Mammary epithelial cell (primary cell): ENCODE measurements at regions not wholly inside any gene's neighbourhood (a gene's known extent, or its start where the extent isn't known, plus 50 kb on each side); places are given as distances from the start of the nearest gene placed in this dataset.

Experiments used
- CTCF ChIP-seq, 2 donors: IDR thresholded peaks in 1 of 2; conservative IDR thresholded peaks in 1 of 2; 2 replicates each; pipeline ENCODE4 v1.5.1; 2011 to 2012; ENCODE audit warnings: inconsistent platforms in 2 of 2, low read length in 2 of 2, mild to moderate bottlenecking in 2 of 2, control low read depth in 1 of 2, low read depth in 1 of 2; ENCODE audit not compliant: insufficient read depth in 1 of 2; ENCODE audit errors: extremely low read depth in 1 of 2
- EZH2 ChIP-seq: IDR thresholded peaks from 2 replicates; pipeline ENCODE4 v1.6.1; 2012; ENCODE audit warnings: low read length, inconsistent platforms, borderline replicate concordance

DNA sequence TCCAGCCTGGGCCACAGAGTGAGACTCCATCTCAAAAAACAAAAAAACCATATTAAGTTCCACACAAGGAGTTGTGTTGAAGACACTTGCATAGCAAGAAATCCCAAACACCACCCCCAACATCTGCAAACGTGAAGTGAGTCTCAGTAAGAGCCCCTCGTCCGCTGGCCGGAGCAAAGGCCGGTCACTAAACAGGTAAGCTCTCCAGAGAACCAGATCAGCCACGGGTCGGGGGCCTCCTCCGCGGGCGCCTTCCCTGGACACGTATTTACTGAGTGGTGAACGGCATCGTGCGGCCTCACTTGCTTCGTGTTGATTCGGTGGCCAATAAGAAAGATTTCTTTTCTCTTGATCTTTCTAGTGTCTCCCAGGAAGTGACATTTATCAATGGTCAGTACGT, 93.6 kb downstream of the MRPL36 start:
- TF ChIP-seq CTCF (conservative IDR thresholded peaks at IDR 0.05 in 1 of 2, IDR thresholded peaks at IDR 0.05 in 1 of 2; ENCODE audit: extremely low read depth in 1 of 2, insufficient read depth in 1 of 2, low read depth in 1 of 2, low read length in 2 of 2) (no peak), EZH2 (no peak)
